ENCODE measurements at regions not wholly inside any gene's neighbourhood (a gene's known extent, or its start where the extent isn't known, plus 50 kb on each side); places are given as distances from the start of the nearest gene placed in this dataset.

- Histone ChIP-seq H3K27me3 (no peaks in the 10 kb centered on the region), H3K4me3 (no peak overlapping the region), H3K4me1 (no peaks in the 10 kb centered on the region), H3K27ac (no peak overlapping the region), H3K36me3 (no peaks in the 10 kb centered on the region), H3K9me3 (no peaks in the 10 kb centered on the region)
- DNase-seq (ENCODE audit: low spot score), result no peak
- TF ChIP-seq, protein P1, sequence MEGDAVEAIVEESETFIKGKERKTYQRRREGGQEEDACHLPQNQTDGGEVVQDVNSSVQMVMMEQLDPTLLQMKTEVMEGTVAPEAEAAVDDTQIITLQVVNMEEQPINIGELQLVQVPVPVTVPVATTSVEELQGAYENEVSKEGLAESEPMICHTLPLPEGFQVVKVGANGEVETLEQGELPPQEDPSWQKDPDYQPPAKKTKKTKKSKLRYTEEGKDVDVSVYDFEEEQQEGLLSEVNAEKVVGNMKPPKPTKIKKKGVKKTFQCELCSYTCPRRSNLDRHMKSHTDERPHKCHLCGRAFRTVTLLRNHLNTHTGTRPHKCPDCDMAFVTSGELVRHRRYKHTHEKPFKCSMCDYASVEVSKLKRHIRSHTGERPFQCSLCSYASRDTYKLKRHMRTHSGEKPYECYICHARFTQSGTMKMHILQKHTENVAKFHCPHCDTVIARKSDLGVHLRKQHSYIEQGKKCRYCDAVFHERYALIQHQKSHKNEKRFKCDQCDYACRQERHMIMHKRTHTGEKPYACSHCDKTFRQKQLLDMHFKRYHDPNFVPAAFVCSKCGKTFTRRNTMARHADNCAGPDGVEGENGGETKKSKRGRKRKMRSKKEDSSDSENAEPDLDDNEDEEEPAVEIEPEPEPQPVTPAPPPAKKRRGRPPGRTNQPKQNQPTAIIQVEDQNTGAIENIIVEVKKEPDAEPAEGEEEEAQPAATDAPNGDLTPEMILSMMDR (IDR thresholded peaks at IDR 0.05), result no peak
These were observed 123.3 kb upstream of the SH3BP4 start for GRCh38 chr2:234828382-234829073.

DNA sequence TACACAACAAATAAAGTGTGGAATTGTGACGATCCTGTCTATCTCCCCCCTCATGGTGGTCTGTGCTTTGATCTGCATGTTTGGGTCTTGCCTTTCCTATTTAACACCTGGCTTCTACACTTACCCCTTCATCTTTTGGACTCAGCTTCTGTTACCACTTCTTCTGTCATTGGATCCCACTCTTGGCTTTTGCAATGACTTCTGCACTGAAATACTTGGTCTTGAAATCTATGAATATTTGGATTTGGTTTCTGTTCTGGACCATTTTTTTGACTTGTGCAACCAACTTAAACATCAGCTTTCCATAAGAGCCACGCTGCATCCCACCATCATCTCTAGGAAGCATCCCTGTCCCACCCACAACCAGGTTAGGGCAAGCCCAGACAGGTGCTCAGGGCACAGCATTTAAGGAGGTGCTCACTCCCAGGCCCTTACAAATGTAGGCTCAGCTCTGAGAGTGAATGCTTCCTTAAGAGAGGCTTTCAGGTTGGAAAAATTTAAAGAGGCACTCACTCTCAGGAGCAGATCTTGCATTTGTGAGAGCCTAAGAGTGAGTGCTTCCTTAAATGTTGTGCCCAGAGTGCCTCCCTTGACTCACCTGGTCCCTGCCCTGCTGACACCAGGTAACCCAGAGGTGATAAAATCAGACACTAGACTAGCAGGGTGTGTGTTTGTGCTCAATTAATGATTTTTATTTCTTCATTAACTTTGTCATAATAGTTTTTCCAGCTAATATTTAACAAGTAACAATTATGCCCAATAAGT lies 124.5 kb upstream of the SH3BP4 start:
- no peaks in the 10 kb centered on the region for H3K4me1 ChIP-seq
- H3K27ac ChIP-seq, result no peak overlapping the region
- no peak overlapping the region for H3K4me3 ChIP-seq
- no peaks in the 10 kb centered on the region for H3K36me3 ChIP-seq
- H3K27me3 ChIP-seq, result no peaks in the 10 kb centered on the region
- TF ChIP-seq, protein P1 (IDR thresholded peaks at IDR 0.05), result no peak
- DNase-seq (ENCODE audit: low spot score), result no peak
- H3K9me3 ChIP-seq, result no peaks in the 10 kb centered on the region

DNA sequence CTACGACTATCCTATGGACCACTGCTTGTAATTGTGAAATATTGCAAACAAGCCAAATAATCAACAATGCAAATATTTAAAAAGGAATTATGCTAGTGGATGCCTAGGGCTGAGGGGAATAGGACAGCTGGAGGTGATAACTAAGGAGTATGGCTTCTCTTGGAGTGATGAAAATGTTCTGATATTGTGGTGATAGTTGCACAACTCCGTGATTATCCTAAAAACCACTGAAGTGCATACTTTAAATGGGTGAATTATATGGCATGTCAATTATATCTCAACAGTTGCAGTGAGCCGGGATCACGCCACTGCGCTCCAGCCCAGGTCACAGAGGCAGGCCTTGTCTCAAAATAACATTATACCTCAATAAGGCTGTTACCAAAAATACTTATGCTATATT lies 125.1 kb upstream of the SH3BP4 start:
- Histone ChIP-seq H3K27me3 (no peaks in the 10 kb centered on the region), H3K4me1 (no peaks in the 10 kb centered on the region), H3K36me3 (no peaks in the 10 kb centered on the region), H3K27ac (no peak overlapping the region), H3K4me3 (no peak overlapping the region), H3K9me3 (no peaks in the 10 kb centered on the region)
- TF ChIP-seq, protein P1 (IDR thresholded peaks at IDR 0.05), result no peak
- DNase-seq (ENCODE audit: low spot score), result no peak

DNA sequence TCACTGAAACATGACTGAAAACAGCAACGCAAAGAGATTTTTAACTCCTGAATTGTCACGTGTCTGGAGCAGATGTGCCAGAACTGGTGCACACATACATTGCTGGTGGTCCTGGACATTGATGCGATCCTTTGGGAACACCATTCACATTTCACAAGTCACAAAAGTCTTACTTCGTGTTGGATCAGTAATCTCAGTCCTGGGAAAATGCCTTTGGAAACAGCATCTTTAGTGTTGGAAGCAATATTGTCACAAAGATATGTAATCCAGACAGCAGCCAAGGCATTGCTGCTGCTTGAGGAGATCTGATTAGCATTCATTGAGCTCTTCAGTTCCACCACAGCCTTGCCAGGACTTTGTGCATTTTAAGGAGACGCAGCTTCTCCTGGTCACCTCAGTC lies 126.2 kb upstream of the SH3BP4 start:
- Histone ChIP-seq H3K9me3 (no peaks in the 10 kb centered on the region), H3K27ac (no peak overlapping the region), H3K27me3 (no peaks in the 10 kb centered on the region), H3K4me1 (no peaks in the 10 kb centered on the region), H3K36me3 (no peaks in the 10 kb centered on the region), H3K4me3 (no peak overlapping the region)
- DNase-seq (ENCODE audit: low spot score), result no peak
- TF ChIP-seq, protein P1 (IDR thresholded peaks at IDR 0.05), result no peak

DNA sequence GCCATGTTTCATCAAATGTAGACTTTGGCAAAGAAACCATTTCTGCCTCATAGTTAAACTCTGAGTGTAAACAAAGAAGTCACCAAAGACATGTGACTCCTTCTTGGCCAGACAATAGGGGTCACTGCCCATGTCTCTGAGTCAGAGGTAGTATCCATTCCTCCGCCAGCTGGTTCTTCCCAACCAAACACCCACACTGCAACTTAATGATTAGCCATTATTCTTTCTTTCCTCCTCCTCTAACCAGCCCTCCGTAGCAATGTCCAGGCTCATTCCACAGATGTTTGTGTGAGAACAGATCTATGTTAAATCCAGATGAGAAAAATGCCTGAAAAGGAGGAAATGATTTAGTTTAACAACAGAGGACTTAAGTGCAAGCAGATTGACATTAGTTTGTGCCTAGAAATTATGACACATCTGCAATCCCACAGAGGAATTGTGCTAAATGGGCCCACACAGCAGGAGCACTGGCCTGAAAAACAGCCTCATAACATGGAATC lies 127.9 kb upstream of the SH3BP4 start:
- Histone ChIP-seq H3K4me3 (no peak overlapping the region), H3K36me3 (no peaks in the 10 kb centered on the region), H3K9me3 (no peaks in the 10 kb centered on the region), H3K4me1 (no peaks in the 10 kb centered on the region), H3K27ac (peak overlapping the region; percentile 31 to 42), H3K27me3 (no peaks in the 10 kb centered on the region)
- DNase-seq (ENCODE audit: low spot score), result peak; percentile 64
- TF ChIP-seq, protein P1 (IDR thresholded peaks at IDR 0.05), result no peak

All from right atrium auricular region (tissue), 2 donors.